Progenitor cell of endocrine pancreas (in vitro differentiated cells): ENCODE measurements at regions not wholly inside any gene's neighbourhood (a gene's known extent, or its start where the extent isn't known, plus 50 kb on each side); places are given as distances from the start of the nearest gene placed in this dataset.

Source experiments
- DNase-seq: peaks from one replicate; pipeline ENCODE4 v3.0.0; 2021; ENCODE audit warnings: low spot score; ENCODE audit not compliant: unreplicated experiment
- H3K27ac Mint-ChIP-seq: 2 replicates; pipeline ENCODE4 v1.8.0; 2021; ENCODE audit warnings: mild to moderate bottlenecking, moderate library complexity, mixed read lengths
- H3K27me3 Mint-ChIP-seq: 2 replicates; pipeline ENCODE4 v1.8.0; 2021; ENCODE audit warnings: mixed read lengths
- H3K36me3 Mint-ChIP-seq: 2 replicates; pipeline ENCODE4 v1.8.0; 2022; ENCODE audit warnings: mixed read lengths; ENCODE audit not compliant: insufficient read depth
- H3K4me1 Mint-ChIP-seq: 2 replicates; pipeline ENCODE4 v1.8.0; 2021; ENCODE audit warnings: low read depth, mixed read lengths
- H3K4me3 Mint-ChIP-seq: 2 replicates; pipeline ENCODE4 v1.8.0; 2021; ENCODE audit warnings: low read depth, mild to moderate bottlenecking, moderate library complexity, mixed read lengths
- H3K9me3 Mint-ChIP-seq: 2 replicates; pipeline ENCODE4 v1.8.0; 2021; ENCODE audit warnings: low read depth, mixed read lengths
- TF ChIP-seq, protein P1 (sequence below): fragments of 200-600 bp; sonication (generic); IDR thresholded peaks from one replicate; pipeline ENCODE4 v1.5.0; 2021; ENCODE audit warnings: antibody characterized with exemption, mild to moderate bottlenecking; ENCODE audit not compliant: unreplicated experiment

- Mint-ChIP-seq H3K36me3 (no peaks in the 10 kb centered on the region), H3K4me1 (no peaks in the 10 kb centered on the region)
These were observed 160.3 kb upstream of the ZIC3 start for GRCh38 chrX:137405449-137406140.

DNA sequence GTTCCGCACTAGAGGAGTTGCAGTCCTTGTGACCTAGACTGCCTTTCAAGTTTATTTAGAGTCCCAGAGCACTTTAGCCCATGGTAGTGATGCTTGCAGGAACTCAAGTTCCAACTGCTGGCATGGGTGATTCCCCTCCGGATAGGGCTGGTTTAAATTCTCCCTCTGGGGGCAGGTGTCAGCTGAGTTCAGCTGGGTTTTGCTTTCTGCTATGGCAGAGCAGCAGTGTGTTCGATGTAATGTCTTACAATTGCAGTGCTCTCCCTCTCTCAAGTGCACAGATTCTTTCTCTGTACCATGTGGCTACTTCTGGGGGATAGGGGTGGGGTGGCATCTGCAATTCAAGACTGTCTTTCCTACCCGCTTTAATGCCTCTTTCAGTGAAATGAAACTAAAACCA, 164.8 kb upstream of the ZIC3 start:
- Mint-ChIP-seq H3K27ac (no peak overlapping the region), H3K9me3 (peaks cover 33% of the 10 kb centered on the region), H3K36me3 (no peaks in the 10 kb centered on the region), H3K4me3 (no peak overlapping the region), H3K27me3 (no peaks in the 10 kb centered on the region), H3K4me1 (no peaks in the 10 kb centered on the region)
- no peak for DNase-seq
- TF ChIP-seq, protein P1, sequence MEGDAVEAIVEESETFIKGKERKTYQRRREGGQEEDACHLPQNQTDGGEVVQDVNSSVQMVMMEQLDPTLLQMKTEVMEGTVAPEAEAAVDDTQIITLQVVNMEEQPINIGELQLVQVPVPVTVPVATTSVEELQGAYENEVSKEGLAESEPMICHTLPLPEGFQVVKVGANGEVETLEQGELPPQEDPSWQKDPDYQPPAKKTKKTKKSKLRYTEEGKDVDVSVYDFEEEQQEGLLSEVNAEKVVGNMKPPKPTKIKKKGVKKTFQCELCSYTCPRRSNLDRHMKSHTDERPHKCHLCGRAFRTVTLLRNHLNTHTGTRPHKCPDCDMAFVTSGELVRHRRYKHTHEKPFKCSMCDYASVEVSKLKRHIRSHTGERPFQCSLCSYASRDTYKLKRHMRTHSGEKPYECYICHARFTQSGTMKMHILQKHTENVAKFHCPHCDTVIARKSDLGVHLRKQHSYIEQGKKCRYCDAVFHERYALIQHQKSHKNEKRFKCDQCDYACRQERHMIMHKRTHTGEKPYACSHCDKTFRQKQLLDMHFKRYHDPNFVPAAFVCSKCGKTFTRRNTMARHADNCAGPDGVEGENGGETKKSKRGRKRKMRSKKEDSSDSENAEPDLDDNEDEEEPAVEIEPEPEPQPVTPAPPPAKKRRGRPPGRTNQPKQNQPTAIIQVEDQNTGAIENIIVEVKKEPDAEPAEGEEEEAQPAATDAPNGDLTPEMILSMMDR: no peak

More at GRCh38 chrX:137405449-137406140, 160.3 kb upstream of the ZIC3 start:
- no peak overlapping the region for H3K4me3 Mint-ChIP-seq
- no peak for DNase-seq
- H3K27ac Mint-ChIP-seq: no peak overlapping the region
- TF ChIP-seq, protein P1: no peak
- H3K27me3 Mint-ChIP-seq: no peaks in the 10 kb centered on the region
- H3K9me3 Mint-ChIP-seq: peaks cover 14% of the 10 kb centered on the region

DNA sequence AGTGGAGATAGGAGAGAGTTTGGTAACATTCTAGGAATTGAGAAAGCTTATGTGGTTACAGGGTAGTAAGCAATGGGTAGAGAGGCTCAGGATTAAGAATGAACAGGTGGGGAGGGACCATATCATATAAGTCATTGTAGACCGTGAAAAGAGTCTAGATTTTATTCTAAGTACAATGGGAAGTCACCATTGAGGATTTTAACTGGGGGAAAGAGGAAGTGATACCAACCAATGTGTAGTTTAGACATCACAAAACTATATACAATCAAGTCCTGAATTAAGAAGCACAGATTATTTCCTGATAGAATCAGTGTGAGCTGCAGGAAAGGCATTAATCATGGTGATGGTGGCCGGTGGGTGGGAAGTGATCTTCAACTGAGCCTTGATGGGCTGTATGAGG, 178.3 kb upstream of the ZIC3 start:
- Mint-ChIP-seq H3K9me3 (peaks cover 29% of the 10 kb centered on the region), H3K4me3 (no peak overlapping the region), H3K27me3 (no peaks in the 10 kb centered on the region), H3K36me3 (no peaks in the 10 kb centered on the region), H3K27ac (no peak overlapping the region), H3K4me1 (no peaks in the 10 kb centered on the region)
- no peak for DNase-seq
- TF ChIP-seq, protein P1: no peak

GRCh38 chrX:137366018-137366633, 199.8 kb upstream of the ZIC3 start:
- peaks cover 20% of the 10 kb centered on the region for H3K9me3 Mint-ChIP-seq
- no peaks in the 10 kb centered on the region for H3K36me3 Mint-ChIP-seq
- H3K27ac Mint-ChIP-seq: no peak overlapping the region
- DNase-seq: no peak
- peaks cover 7% of the 10 kb centered on the region for H3K4me1 Mint-ChIP-seq
- TF ChIP-seq, protein P1: no peak
- H3K4me3 Mint-ChIP-seq: no peak overlapping the region
- H3K27me3 Mint-ChIP-seq: no peaks in the 10 kb centered on the region

- Mint-ChIP-seq H3K4me3 (no peak overlapping the region), H3K4me1 (peaks cover 7% of the 10 kb centered on the region), H3K27me3 (no peaks in the 10 kb centered on the region), H3K27ac (no peak overlapping the region), H3K9me3 (peaks cover 12% of the 10 kb centered on the region), H3K36me3 (no peaks in the 10 kb centered on the region)
- DNase-seq: no peak
- TF ChIP-seq, protein P1: peak; percentile 22
These were observed 202.4 kb upstream of the ZIC3 start for GRCh38 chrX:137363559-137363958.
